HCT116 (cell line): ENCODE measurements at regions not wholly inside any gene's neighbourhood (a gene's known extent, or its start where the extent isn't known, plus 50 kb on each side); places are given as distances from the start of the nearest gene placed in this dataset.

Source experiments
- JUND ChIP-seq: IDR thresholded peaks from 2 replicates; pipeline ENCODE4 v1.6.1; 2012
- POLR2A ChIP-seq: IDR thresholded peaks from 2 replicates; pipeline ENCODE4 v1.7.0; 2011; ENCODE audit warnings: borderline replicate concordance; ENCODE audit not compliant: insufficient read depth, insufficient read length; ENCODE audit errors: extremely low read depth
- POLR2AphosphoS5 ChIP-seq: IDR thresholded peaks from 2 replicates; pipeline ENCODE4 v1.6.1; 2011; ENCODE audit warnings: mild to moderate bottlenecking, low read depth, low read length, moderate library complexity
- RAD21 ChIP-seq: IDR thresholded peaks from 2 replicates; pipeline ENCODE4 v1.6.1; 2012; ENCODE audit warnings: low read depth, mild to moderate bottlenecking
- REST ChIP-seq: IDR thresholded peaks from 2 replicates; pipeline ENCODE4 v1.6.1; 2012; ENCODE audit warnings: low read depth
- SRF ChIP-seq: IDR thresholded peaks from 2 replicates; pipeline ENCODE4 v1.6.1; 2012; ENCODE audit warnings: low read depth
- ZFX ChIP-seq: fragments of 450-650 bp; IDR thresholded peaks from 2 replicates; pipeline ENCODE4 v1.6.1; 2017
- ZNF274 ChIP-seq: fragments of 200-500 bp; sonication (Bioruptor generic); IDR thresholded peaks from 2 replicates; pipeline ENCODE4 v1.6.1; 2014; ENCODE audit warnings: mild to moderate bottlenecking, low read depth, low read length, inconsistent platforms
- TF ChIP-seq, protein P1 (sequence below), 3 experiments: fragments of 200-600 bp in 1 of 3; sonication (generic) in 1 of 3; IDR thresholded peaks in 2 of 3; conservative IDR thresholded peaks in 1 of 3; 2 replicates each; pipeline ENCODE4 v1.5.1; 2012 to 2017; ENCODE audit warnings: low read depth in 2 of 3, low read length in 2 of 3, antibody characterized with exemption in 1 of 3, borderline replicate concordance in 1 of 3, control low read depth in 1 of 3, mild to moderate bottlenecking in 1 of 3, mixed read lengths in 1 of 3, mixed run types in 1 of 3, moderate library complexity in 1 of 3; ENCODE audit not compliant: insufficient read depth in 1 of 3

DNA sequence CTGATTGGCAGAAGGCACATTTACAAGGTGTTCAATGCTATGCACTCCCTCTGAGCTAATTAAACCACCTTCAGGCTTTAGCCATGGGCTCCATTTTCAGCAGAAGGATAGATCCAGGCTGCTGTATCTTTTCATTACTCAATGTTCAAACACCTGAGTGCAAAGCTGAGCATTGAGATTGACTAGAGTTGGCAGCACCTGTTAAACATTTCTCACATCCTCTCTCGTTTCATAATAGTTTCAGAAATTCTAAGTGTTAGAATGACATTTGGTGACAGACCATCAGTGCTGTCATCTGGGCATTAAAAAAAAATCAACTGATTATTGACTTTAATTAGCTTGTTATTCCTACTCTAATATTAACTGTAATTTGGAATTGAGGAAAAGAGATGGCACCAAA lies 187.1 kb upstream of the SEMA3E start:
- TF ChIP-seq, protein P1, sequence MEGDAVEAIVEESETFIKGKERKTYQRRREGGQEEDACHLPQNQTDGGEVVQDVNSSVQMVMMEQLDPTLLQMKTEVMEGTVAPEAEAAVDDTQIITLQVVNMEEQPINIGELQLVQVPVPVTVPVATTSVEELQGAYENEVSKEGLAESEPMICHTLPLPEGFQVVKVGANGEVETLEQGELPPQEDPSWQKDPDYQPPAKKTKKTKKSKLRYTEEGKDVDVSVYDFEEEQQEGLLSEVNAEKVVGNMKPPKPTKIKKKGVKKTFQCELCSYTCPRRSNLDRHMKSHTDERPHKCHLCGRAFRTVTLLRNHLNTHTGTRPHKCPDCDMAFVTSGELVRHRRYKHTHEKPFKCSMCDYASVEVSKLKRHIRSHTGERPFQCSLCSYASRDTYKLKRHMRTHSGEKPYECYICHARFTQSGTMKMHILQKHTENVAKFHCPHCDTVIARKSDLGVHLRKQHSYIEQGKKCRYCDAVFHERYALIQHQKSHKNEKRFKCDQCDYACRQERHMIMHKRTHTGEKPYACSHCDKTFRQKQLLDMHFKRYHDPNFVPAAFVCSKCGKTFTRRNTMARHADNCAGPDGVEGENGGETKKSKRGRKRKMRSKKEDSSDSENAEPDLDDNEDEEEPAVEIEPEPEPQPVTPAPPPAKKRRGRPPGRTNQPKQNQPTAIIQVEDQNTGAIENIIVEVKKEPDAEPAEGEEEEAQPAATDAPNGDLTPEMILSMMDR (IDR thresholded peaks at IDR 0.05 in 2 of 3, conservative IDR thresholded peaks at IDR 0.05 in 1 of 3; ENCODE audit: borderline replicate concordance in 1 of 3, insufficient read depth in 1 of 3, low read depth in 2 of 3, low read length in 2 of 3) = no peak
- TF ChIP-seq JUND (no peak), SRF (no peak), ZFX (no peak), RAD21 (no peak), REST (no peak), ZNF274 (no peak), POLR2A (no peak), POLR2AphosphoS5 (no peak)
